ENCODE measurements at regions not wholly inside any gene's neighbourhood (a gene's known extent, or its start where the extent isn't known, plus 50 kb on each side); places are given as distances from the start of the nearest gene placed in this dataset.

GRCh38 chr10:30527623-30528428 is 93.8 kb downstream of the MAP3K8 start:
- DNase-seq (ENCODE audit: extremely low read depth in 1 of 4, low spot score in 3 of 4), result peak in 1 of 4 experiments; percentile 28
- POLR2A ChIA-PET, result no interaction called here
- H3K4me3 ChIP-seq, result no peak overlapping the region

More at GRCh38 chr10:30527623-30528428, 93.8 kb downstream of the MAP3K8 start:
- Histone ChIP-seq H3K36me3 (ENCODE audit: control insufficient read depth, insufficient read depth, low read length) (no peaks in the 10 kb centered on the region), H3K27me3 (ENCODE audit: control insufficient read depth in 2 of 2, insufficient read depth in 2 of 2, low read length in 2 of 2) (no peaks in the 10 kb centered on the region), H3K4me1 (replicated peaks in 1 of 2; ENCODE audit: control insufficient read depth in 2 of 2, insufficient read depth in 2 of 2, low read length in 2 of 2) (peaks cover 4 to 13% of the 10 kb centered on the region in 2 experiments; a peak in 4 of 5 replicates), H3K9me3 (replicated peaks; ENCODE audit: control insufficient read depth, insufficient read depth, low read depth, low read length) (no peaks in the 10 kb centered on the region), H3K79me2 (ENCODE audit: control insufficient read depth, insufficient read depth, low read length) (no peaks in the 10 kb centered on the region), H3K9me1 (ENCODE audit: control insufficient read depth, insufficient read depth, low read length) (no peaks in the 10 kb centered on the region), H4K20me1 (replicated peaks; ENCODE audit: control insufficient read depth, insufficient read depth, low read length) (no peaks in the 10 kb centered on the region), H2AFZ (ENCODE audit: low read depth, low read length) (peak overlapping the region; percentile 75), H3K9ac (ENCODE audit: insufficient read depth in 1 of 2, low read depth in 2 of 2, low read length in 2 of 2) (no peak overlapping the region), H3K4me2 (ENCODE audit: insufficient read depth, low read length) (peak overlapping the region; percentile 29; the same call in 1 of the 2 replicates), H3K27ac (ENCODE audit: extremely low read depth, low read depth, low read length) (no peak overlapping the region)
- intact Hi-C loops (cut with micrococcal nuclease), result no loop called here
- BruUV-seq (replicated peaks), result no TSS peak
- TF ChIP-seq CAMTA2 (CRISPR knock-in tag; conservative IDR thresholded peaks at IDR 0.05), result no peak
- no peak for TF ChIP-seq HCFC1 (IDR thresholded peaks at IDR 0.05; ENCODE audit: low read depth, low read length)
- TF ChIP-seq ZNF384 (IDR thresholded peaks at IDR 0.05; ENCODE audit: low read depth, low read length), result peak; percentile 54
- TF ChIP-seq CBFA2T3 (IDR thresholded peaks at IDR 0.05), result peak; percentile 28; the same call in 1 of the 2 replicates
- TF ChIP-seq MAFF (IDR thresholded peaks at IDR 0.05; ENCODE audit: low read length), result no peak
- no peak for TF ChIP-seq ZNF232 (CRISPR knock-in tag; IDR thresholded peaks at IDR 0.05)
- TF ChIP-seq ZC3H11A (IDR thresholded peaks at IDR 0.05; ENCODE audit: low read depth, low read length), result no peak
- TF ChIP-seq ZBTB40 (IDR thresholded peaks at IDR 0.05), result peak; percentile 71
- no peak for TF ChIP-seq ZBTB40 (CRISPR knock-in tag; IDR thresholded peaks at IDR 0.05)
- in situ Hi-C loops (cut with MboI), result no loop called here
- CTCF ChIA-PET (ENCODE audit: low intra/inter-chr PET ratio), result no interaction called here
- ATAC-seq (peak; percentile 70), FAIRE-seq (no peak)
- 42% methylated on average over 12 of the region's 12 CpGs for WGBS (ENCODE audit: insufficient coverage, low coverage, missing lambda C conversion rate)

Measured in K562 (cell line).